GM12878 (cell line): ENCODE measurements at regions not wholly inside any gene's neighbourhood (a gene's known extent, or its start where the extent isn't known, plus 50 kb on each side); places are given as distances from the start of the nearest gene placed in this dataset.

ENCODE experiments used
- ATAC-seq: fragments of 200-7000 bp; cut with Tn5 transposase; 3 replicates; pipeline ENCODE4 v1.9.1; 2020; ENCODE audit warnings: mild to moderate bottlenecking, moderate library complexity
- BruUV-seq: library from RNA; stranded (reverse); fragments of 400-500 nt; replicated peaks from 2 replicates; lab custom pipeline; 2021; lab: Mats Ljungman, UMichigan
- CTCF ChIA-PET: fragments of 300-600 bp; sonication (Branson Sonifier 250); formaldehyde crosslinking; extraction: SDS; loops from one replicate; lab custom pipeline; 2021; ENCODE audit warnings: inconsistent platforms; lab: Yijun Ruan, JAX
- POLR2A ChIA-PET: fragments of 350-600 bp; formaldehyde crosslinking; extraction: SDS; loops from one replicate; lab custom pipeline; 2021; ENCODE audit warnings: inconsistent platforms; lab: Charles Lee
- RAD21 ChIA-PET: fragments of 300-600 bp; sonication (Branson Sonifier 250); formaldehyde crosslinking; loops from one replicate; lab custom pipeline; 2023; ENCODE audit warnings: antibody characterized with exemption; ENCODE audit not compliant: unreplicated experiment; lab: Charles Lee
- SMC1A ChIA-PET: fragments of 300-600 bp; sonication (Branson Sonifier 250); formaldehyde crosslinking; loops from one replicate; lab custom pipeline; 2023; ENCODE audit not compliant: unreplicated experiment, uncharacterized antibody; lab: Charles Lee
- DNase-seq: peaks from one replicate; pipeline ENCODE4 v3.0.0-alpha.2; 2011; ENCODE audit warnings: low read depth, low spot score
- FAIRE-seq: peaks from 3 replicates; lab custom pipeline; 2011; peaks lifted over from hg19 to GRCh38; lab: Jason Lieb, UNC
- H2AFZ ChIP-seq: 2 replicates; pipeline ENCODE4 v1.6.0; 2011; ENCODE audit warnings: low read depth, low read length, control low read depth; ENCODE audit not compliant: control insufficient read depth
- H3K27ac ChIP-seq: 2 replicates; pipeline ENCODE4 v1.5.1; 2011; ENCODE audit warnings: control low read depth; ENCODE audit not compliant: control insufficient read depth, insufficient read depth
- H3K27me3 ChIP-seq, 2 experiments: replicated peaks in 1 of 2; 2 replicates each; pipeline versions ENCODE4 v1.6.0 to v1.6.1; 2011; ENCODE audit warnings: low read length in 1 of 2; ENCODE audit not compliant: control insufficient read depth in 2 of 2, insufficient read depth in 2 of 2
- H3K36me3 ChIP-seq, 2 experiments: 2 replicates each; pipeline ENCODE4 v1.5.1; 2011; ENCODE audit warnings: low read length in 1 of 2; ENCODE audit not compliant: control insufficient read depth in 2 of 2, insufficient read depth in 2 of 2
- H3K4me1 ChIP-seq: 2 replicates; pipeline ENCODE4 v1.6.1; 2011; ENCODE audit warnings: mild to moderate bottlenecking, low read length, moderate library complexity, mixed read lengths; ENCODE audit not compliant: control insufficient read depth, insufficient read depth
- H3K4me2 ChIP-seq: 2 replicates; pipeline ENCODE4 v1.6.0; 2011; ENCODE audit warnings: control low read depth; ENCODE audit not compliant: control insufficient read depth, insufficient read depth
- H3K4me3 ChIP-seq: fragments of 200-600 bp; sonication (generic); 2 replicates; pipeline ENCODE4 v1.5.1; 2016
- H3K79me2 ChIP-seq: 2 replicates; pipeline ENCODE4 v1.6.0; 2011; ENCODE audit warnings: low read length; ENCODE audit not compliant: control insufficient read depth, insufficient read depth
- H3K9ac ChIP-seq: 2 replicates; pipeline ENCODE4 v1.8.0; 2011; ENCODE audit warnings: low read length, control low read depth, mixed read lengths; ENCODE audit not compliant: control insufficient read depth, insufficient read depth
- H3K9me3 ChIP-seq: replicated peaks from 3 replicates; pipeline ENCODE4 v1.5.1; 2011; ENCODE audit warnings: mild to moderate bottlenecking, low read length; ENCODE audit not compliant: control insufficient read depth, insufficient read depth
- H4K20me1 ChIP-seq: 2 replicates; pipeline ENCODE4 v1.6.0; 2011; ENCODE audit not compliant: control insufficient read depth, insufficient read depth
- ESRRA ChIP-seq: IDR thresholded peaks from 2 replicates; pipeline ENCODE4 v1.6.1; 2012; ENCODE audit warnings: mild to moderate bottlenecking, low read length, improper control_type of control experiment
- EZH2 ChIP-seq: IDR thresholded peaks from 2 replicates; pipeline ENCODE4 v1.6.1; 2012; ENCODE audit warnings: low read depth, mild to moderate bottlenecking, control low read depth, inconsistent platforms, low read length, borderline replicate concordance; ENCODE audit not compliant: control insufficient read depth
- GABPA ChIP-seq: IDR thresholded peaks from 2 replicates; pipeline ENCODE4 v1.6.1; 2014; ENCODE audit warnings: antibody characterized with exemption, low read depth, mild to moderate bottlenecking, inconsistent platforms
- HCFC1 ChIP-seq: fragments of 150-350 bp; IDR thresholded peaks from 2 replicates; pipeline ENCODE4 v1.6.1; 2014; ENCODE audit warnings: low read length
- MAX ChIP-seq: IDR thresholded peaks from 2 replicates; pipeline ENCODE4 v1.6.1; 2012; ENCODE audit warnings: low read depth, low read length, improper control_type of control experiment
- MYC ChIP-seq: IDR thresholded peaks from 2 replicates; pipeline ENCODE4 v1.6.1; 2011; ENCODE audit warnings: mild to moderate bottlenecking, low read length, moderate library complexity, inconsistent platforms; ENCODE audit not compliant: insufficient read depth, insufficient replicate concordance, insufficient read length, severe bottlenecking
- RFX5 ChIP-seq: IDR thresholded peaks from 2 replicates; pipeline ENCODE4 v1.6.1; 2011; ENCODE audit warnings: low read depth, low read length, improper control_type of control experiment
- SREBF2 ChIP-seq: IDR thresholded peaks from 2 replicates; pipeline ENCODE4 v1.6.1; 2012; ENCODE audit warnings: mild to moderate bottlenecking, low read length
- SUPT20H ChIP-seq: IDR thresholded peaks from 2 replicates; pipeline ENCODE4 v1.6.1; 2011; ENCODE audit warnings: low read depth, mild to moderate bottlenecking, low read length, moderate library complexity, borderline replicate concordance; ENCODE audit not compliant: control insufficient read depth
- ZNF274 ChIP-seq: IDR thresholded peaks from one replicate; pipeline ENCODE4 v1.8.0; 2011; ENCODE audit not compliant: insufficient read length, insufficient read depth
- ZNF622 ChIP-seq: fragments of 450-650 bp; IDR thresholded peaks from 2 replicates; pipeline ENCODE4 v1.6.1; 2017; ENCODE audit warnings: mild to moderate bottlenecking, inconsistent platforms
- ZSCAN29 ChIP-seq: fragments of 450-650 bp; IDR thresholded peaks from 2 replicates; pipeline ENCODE4 v1.6.1; 2017; ENCODE audit warnings: mild to moderate bottlenecking, moderate library complexity
- WGBS: methylation state at CpG from one replicate; pipeline ENCODE4 v1.1.6; 2016; ENCODE audit warnings: low lambda C conversion rate; ENCODE audit not compliant: insufficient replicate concordance, insufficient coverage; ENCODE audit errors: missing lambda C conversion rate; 5-methylcytosine and 5-hydroxymethylcytosine counted together
- in situ Hi-C: fragments of 300-500 bp; cut with MboI; formaldehyde crosslinking; loops from 9 replicates; pipeline ENCODE4 v1.14.3; 2018; ENCODE audit warnings: mixed read lengths
- intact Hi-C: fragments of 100-400 bp; cut with micrococcal nuclease; formaldehyde crosslinking; loops from one replicate; pipeline ENCODE4 v1.14.2; 2022; ENCODE audit not compliant: unreplicated experiment
- TF ChIP-seq, protein P1 (sequence below): IDR thresholded peaks from 2 replicates; pipeline ENCODE4 v1.6.1; 2011; ENCODE audit warnings: low read depth, low read length, improper control_type of control experiment, borderline replicate concordance
- TF ChIP-seq, protein P2 (sequence below): fragments of 150-350 bp; IDR thresholded peaks from 2 replicates; pipeline ENCODE4 v1.6.1; 2016; ENCODE audit warnings: low read depth, low read length

DNA sequence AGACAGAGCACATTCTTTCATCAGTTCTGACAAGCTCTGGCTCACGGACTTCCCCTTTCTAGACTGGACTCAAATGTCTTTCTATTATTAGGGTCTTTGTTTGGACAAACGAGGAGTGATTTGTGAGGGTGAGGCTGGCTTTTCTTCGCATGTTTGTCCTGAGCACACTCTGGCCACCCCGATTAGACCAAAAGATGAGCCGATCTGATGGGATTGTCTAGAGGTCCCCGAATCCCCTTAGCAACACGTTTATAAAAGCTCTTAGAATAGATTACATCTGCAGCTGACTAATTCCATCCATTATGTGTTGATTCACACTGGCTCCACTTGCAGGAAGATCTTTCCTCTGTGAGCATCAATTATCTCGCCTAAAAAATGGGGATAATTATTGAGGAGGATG lies 675.4 kb upstream of the AUTS2 start:
- CTCF ChIA-PET, result no interaction called here
- Histone ChIP-seq H3K9me3 (no peaks in the 10 kb centered on the region), H3K4me2 (no peak overlapping the region), H3K27ac (no peak overlapping the region), H3K27me3 (no peaks in the 10 kb centered on the region), H4K20me1 (no peaks in the 10 kb centered on the region), H2AFZ (no peak overlapping the region), H3K36me3 (no peaks in the 10 kb centered on the region), H3K4me3 (no peak overlapping the region), H3K9ac (no peak overlapping the region), H3K79me2 (no peaks in the 10 kb centered on the region), H3K4me1 (no peaks in the 10 kb centered on the region)
- DNase-seq (no peak), ATAC-seq (no peak), FAIRE-seq (no peak)
- SMC1A ChIA-PET, result no interaction called here
- no TSS peak for BruUV-seq
- WGBS, result 13% methylated on average over 8 of the region's 8 CpGs
- in situ Hi-C loops (no loop called here), intact Hi-C loops (no loop called here)
- RAD21 ChIA-PET, result no interaction called here
- TF ChIP-seq, protein P1, sequence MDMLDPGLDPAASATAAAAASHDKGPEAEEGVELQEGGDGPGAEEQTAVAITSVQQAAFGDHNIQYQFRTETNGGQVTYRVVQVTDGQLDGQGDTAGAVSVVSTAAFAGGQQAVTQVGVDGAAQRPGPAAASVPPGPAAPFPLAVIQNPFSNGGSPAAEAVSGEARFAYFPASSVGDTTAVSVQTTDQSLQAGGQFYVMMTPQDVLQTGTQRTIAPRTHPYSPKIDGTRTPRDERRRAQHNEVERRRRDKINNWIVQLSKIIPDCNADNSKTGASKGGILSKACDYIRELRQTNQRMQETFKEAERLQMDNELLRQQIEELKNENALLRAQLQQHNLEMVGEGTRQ, result no peak
- no peak for TF ChIP-seq EZH2
- no peak for TF ChIP-seq ESRRA
- TF ChIP-seq ZNF622, result no peak
- no peak for TF ChIP-seq HCFC1
- no peak for TF ChIP-seq MAX
- TF ChIP-seq ZNF274, result no peak
- no peak for TF ChIP-seq RFX5
- TF ChIP-seq MYC, result no peak
- TF ChIP-seq SREBF2, result no peak
- TF ChIP-seq, protein P2, sequence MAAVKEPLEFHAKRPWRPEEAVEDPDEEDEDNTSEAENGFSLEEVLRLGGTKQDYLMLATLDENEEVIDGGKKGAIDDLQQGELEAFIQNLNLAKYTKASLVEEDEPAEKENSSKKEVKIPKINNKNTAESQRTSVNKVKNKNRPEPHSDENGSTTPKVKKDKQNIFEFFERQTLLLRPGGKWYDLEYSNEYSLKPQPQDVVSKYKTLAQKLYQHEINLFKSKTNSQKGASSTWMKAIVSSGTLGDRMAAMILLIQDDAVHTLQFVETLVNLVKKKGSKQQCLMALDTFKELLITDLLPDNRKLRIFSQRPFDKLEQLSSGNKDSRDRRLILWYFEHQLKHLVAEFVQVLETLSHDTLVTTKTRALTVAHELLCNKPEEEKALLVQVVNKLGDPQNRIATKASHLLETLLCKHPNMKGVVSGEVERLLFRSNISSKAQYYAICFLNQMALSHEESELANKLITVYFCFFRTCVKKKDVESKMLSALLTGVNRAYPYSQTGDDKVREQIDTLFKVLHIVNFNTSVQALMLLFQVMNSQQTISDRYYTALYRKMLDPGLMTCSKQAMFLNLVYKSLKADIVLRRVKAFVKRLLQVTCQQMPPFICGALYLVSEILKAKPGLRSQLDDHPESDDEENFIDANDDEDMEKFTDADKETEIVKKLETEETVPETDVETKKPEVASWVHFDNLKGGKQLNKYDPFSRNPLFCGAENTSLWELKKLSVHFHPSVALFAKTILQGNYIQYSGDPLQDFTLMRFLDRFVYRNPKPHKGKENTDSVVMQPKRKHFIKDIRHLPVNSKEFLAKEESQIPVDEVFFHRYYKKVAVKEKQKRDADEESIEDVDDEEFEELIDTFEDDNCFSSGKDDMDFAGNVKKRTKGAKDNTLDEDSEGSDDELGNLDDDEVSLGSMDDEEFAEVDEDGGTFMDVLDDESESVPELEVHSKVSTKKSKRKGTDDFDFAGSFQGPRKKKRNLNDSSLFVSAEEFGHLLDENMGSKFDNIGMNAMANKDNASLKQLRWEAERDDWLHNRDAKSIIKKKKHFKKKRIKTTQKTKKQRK, result no peak
- TF ChIP-seq SUPT20H, result no peak
- TF ChIP-seq ZSCAN29, result no peak
- TF ChIP-seq GABPA, result no peak
- POLR2A ChIA-PET, result no interaction called here
